ENCODE measurements at regions not wholly inside any gene's neighbourhood (a gene's known extent, or its start where the extent isn't known, plus 50 kb on each side); places are given as distances from the start of the nearest gene placed in this dataset.
"Not testable (repeated sequence)": the region's sequence is repeated elsewhere in the genome, so short reads cannot be mapped to it uniquely, and the experiment has no call there.

DNA sequence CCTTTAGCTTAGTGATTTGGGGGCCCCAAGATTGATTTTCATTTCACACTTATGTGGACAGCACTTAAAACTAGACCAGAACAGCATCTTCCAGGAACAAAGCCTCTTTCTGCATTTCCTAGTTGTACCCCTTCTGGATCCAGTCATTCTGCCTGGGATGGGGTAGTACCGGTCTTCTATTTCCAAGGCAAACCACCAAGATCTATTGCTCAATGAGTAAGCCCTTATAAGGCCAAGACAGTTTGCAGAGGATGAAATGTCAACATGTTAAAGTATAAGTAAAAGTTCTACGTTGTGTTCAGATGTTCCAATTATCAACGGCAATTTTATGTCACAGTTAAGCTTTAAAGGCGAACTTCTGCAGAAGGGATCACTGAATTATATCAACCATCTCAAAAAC lies 106.9 kb upstream of the ZNF746 start:
- DNase-seq (ENCODE audit: low read depth): no peak

DNA sequence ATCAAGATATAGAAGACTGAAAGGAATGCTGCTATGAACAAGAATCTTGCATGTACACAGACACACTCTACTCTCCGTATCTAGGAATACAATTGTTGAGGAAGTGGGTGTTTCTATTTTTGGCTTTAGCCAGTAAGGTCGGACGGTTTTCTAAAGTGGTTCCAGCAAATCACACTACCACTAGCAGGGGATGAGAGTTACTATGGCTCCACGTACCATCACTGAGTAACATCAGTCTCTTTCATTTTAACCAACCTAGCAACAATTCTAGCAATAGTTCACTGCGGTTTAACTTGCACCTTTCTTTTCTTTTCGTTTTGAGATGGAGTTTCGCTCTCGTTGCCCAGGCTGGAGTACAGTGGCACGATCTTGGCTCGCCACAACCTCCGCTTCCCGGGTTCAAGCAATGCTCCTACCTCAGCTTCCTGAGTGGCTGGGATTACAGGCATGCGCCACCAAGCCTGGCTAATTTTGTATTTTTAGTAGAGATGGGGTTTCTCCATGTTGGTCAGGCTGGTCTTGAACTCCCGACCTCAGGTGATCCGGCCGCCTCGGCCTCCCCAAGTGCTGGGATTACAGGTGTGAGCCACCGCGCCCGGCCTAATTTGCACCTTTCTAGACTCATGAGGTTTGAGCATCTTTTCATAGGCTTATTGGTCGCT lies 103.2 kb upstream of the ZNF746 start:
- DNase-seq (ENCODE audit: low read depth): not testable (repeated sequence)

DNA sequence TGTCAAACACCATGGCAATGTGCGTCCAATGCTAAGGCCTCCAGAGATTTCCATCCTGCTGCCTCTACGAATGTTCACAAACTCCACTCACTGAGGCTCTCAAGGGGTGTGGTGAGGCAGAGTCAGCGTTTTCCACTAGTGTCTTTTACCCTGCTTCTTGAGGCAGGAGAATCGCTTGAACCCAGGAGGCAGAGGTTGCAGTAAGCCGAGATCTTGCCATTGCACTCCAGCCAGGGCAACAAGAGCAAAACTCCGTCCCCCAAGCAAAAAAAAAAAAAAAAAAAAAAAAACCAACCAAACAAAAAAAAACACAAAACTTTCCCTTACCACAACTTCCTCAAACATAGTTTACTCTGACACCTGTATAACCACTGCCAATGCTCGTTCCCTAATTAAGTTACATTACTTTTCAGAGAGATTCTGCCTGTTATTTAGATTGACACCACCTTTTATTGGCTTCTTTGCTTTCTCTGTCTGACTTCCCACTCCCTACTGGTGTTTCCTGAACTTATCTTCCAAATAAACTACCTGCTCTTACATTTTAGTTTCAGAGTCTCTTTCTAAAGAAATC lies 102.1 kb upstream of the ZNF746 start:
- no peak for DNase-seq (ENCODE audit: low read depth)

DNA sequence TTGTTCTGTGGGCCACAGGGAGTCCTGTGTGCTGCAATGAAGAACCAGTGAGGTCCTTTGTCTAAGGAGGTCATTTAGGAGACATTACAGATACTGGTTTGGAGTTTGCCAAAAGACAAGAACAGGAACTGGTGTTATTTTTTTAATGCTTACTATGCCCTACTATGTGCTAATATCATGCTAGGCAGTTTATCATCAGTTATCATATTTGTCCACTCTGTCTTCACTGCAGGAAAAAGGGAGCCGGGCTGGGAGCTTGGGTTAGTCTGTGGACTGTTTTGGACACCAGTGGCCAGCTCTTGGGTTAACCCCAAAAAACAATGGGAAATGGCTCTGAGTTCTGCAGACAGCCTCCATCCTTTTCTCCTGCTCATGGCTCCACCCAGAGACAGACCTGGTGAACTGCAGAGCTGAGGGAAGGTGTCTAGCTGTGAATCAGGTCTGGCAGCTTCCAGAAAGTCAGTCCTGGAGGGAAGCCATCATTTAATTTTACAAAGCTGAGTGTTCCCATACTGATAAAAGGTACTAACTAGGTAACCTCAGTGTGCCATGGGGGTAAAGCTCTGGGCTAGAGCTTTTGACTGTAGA lies 101.2 kb upstream of the ZNF746 start:
- no peak for DNase-seq (ENCODE audit: low read depth)

DNA sequence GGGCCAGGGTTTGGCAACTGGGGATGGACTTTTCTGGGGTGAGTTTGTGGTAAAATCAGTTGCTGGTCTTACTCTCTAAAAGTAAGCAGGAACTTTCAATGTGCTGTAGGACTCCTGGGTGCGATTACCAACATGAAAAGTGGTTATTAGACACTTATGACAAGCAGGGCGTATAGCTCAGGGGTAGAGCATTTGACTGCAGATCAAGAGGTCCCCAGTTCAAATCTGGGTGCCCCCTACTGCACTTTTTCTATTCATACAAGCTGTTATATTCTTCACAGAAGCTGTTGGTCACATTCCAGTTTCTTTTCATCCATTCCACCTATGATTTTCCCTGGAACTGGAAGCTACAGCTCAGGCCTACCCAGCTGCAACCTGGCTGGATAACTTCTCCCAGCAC lies 100.2 kb upstream of the ZNF746 start:
- not testable (repeated sequence) for DNase-seq (ENCODE audit: low read depth)

DNA sequence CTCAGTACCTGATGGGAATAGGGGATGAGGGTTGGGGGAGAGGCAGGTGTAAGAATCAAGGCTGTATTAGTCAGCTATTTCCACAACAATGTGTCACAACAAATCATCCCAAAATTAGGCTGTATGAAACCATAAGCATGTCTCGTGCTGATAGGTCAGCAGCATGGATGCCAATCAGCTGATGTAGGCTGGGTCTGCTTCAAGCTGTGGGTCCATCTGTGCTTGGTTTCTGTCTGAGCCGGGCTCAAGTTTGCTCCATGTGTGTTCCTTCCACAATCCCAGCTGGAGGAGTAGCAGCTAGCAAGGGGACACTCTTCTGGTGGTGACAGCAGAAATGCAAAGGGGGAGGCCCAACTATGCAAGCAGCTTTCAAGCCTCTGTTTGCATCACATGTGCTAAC lies 97.9 kb upstream of the ZNF746 start:
- DNase-seq (ENCODE audit: low read depth): no peak

DNA sequence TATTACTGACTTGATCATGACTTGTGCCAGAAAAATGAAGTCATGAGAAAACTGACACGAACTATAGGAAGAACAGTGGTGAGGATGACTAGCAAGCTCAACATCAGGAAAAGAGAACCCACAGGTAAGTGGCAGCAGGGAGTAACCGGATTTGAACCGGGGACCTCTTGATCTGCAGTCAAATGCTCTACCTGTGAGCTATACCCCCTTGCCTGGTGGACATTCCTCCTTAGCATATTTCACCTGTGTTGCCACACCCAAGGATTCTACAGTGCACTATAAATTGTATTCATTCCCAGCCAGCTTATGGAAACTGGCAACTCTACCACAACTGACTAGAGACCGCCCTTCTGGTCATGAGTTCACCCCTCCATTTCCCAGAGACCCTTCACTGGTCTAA lies 97.5 kb upstream of the ZNF746 start:
- DNase-seq (ENCODE audit: low read depth): no peak

DNA sequence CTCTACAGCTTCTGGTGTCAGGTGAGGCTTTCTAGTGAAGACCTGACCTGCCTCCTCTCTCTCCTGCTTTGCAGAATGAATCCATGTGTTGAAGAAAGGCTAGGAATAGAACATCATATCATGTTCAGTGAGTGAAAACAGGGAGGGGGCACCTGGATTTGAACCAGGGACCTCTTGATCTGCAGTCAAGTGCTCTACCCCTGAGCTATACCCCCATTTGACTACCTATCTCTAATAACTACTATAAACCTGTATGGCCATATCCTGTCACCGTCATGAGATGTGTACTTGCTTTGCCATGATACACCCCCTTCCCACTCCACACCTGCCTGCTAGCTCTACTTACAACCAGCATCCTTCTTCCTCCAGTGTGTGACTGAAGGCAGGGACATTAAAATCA lies 91.3 kb upstream of the ZNF746 start:
- no peak for DNase-seq (ENCODE audit: low read depth)

DNA sequence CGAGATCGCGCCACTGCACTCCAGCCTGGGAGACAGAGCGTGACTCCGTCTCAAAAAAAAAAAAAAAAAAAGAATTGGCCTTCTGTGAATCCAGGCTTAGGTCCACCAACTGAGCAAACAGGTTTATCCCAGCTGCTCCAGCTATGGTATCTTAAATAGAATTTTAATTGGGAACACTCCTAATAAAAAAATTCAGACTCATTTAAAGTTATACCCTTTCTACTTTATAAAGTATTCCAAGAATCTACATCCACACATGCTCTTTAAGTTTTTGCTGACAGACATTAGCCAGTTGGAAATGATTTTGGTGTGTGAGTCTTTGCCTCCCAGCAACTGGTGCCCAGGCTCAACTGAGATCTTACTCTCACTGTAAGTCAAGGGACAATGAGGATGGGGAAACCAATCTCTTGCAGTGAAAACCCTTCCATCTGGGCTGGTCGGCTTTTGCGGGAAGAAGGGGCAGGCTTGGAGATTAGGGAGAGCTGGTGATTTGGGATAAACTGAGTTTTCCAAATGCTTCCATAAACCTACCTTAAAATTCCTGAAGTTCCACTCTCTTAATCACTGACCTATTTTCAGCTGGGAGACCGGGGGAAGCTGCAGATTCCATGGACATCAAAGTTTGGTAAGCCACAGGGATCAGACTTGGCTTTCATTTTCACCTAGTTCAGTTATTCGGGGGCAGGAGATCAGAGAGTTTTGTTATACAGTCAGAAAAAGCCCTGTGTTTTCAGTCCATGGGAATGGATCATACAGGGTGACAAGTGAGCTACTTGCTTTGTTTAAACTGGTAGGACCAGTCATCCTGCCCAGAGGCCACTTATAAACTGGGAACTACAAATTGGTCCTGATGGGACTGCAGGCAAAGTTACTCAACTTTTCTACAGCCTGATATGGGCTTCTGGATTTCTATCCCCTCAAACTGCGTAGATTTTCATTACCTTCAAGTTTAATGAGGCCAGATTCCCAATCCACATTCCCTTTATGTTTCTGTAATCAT lies 89.3 kb upstream of the ZNF746 start:
- DNase-seq (ENCODE audit: low read depth): no peak

DNA sequence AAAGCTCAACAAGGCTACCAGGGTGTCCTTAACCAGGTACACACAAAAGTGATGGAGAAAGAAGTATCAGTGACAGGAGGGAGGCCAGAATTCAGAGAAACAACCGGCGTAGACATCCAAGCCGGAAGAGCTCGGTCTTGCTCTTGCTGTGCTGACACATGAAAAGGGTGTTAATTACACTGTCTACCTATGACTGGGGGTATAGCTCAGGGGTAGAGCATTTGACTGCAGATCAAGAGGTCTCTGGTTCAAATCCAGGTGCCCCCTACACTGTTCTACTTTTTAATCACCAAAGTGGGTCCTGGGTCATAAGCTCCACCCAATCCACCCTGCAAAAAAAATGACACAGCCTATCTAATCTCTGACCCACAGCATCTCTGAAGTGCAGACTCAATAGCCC lies 86.9 kb upstream of the ZNF746 start:
- DNase-seq (ENCODE audit: low read depth): no peak

DNA sequence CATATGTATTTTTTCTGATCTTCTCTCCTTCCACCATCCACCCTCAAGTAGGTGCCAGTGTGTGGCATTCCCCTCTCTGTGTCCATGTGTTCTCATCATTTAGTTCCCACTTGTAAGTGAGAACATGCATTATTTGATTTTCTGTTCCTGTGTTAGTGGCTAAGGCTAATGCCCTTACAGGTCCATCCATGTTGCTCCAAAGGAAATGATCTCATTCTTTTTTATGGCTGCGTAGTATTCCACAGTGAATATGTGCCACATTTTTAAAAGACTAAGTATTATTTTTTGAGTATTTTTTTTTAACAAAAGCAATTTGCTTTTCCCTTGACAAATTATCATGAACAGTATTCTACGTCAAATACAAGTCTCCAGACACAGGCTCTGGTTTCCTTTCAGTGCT lies 86.4 kb upstream of the ZNF746 start:
- DNase-seq (ENCODE audit: low read depth): no peak

DNA sequence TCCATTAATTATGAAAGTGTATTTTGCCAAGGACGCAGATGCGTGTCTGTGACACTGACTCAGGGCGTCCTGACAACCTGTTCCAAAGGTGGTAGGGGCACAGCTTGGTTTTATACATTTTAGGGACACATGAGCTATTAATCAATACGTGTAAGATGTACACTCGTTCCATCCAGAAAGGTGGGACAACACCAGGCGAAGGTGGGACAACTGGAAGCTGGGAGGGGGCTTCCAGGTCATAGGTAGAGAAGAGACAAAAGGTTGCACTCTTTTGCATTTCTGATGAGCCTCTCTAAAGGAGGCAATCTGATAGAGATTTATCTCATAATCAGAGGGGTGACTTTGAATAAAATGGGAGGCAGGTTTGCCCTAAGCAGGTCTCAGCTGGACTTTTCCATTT lies 82.7 kb upstream of the ZNF746 start:
- no peak for DNase-seq (ENCODE audit: low read depth)

DNA sequence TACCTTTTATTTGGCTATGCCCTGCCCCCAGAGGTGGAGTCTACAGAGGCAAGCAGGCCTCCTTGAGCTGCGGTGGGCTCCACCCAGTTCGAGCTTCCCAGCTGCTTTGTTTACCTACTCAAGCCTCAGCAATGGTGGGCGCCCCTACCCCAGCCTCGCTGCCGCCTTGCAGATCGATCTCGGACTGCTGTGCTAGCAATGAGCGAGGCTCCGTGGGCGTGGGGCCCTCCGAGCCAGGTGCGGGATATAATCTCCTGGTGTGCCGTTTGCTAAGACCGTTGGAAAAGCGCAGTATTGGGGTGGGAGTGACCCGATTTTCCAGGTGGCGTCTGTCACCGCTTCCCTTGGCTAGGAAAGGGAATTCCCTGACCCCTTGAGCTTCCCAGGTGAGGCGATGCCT lies 81.8 kb upstream of the ZNF746 start:
- not testable (repeated sequence) for DNase-seq (ENCODE audit: low read depth)

DNA sequence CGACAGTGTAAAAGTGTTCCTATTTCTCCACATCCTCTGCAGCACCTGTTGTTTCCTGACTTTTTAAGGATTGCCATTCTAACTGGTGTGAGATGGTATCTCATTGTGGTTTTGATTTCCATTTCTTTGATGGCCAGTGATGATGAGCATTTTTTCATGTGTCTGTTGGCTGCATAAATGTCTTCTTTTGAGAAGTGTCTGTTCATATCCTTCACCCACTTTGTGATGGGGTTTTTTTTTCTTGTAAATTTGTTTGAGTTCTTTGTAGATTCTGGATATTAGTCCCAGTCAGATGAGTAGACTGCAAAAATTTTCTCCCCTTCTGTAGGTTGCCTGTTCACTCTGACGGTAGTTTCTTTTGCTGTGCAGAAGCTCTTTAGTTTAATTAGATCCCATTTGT lies 76.8 kb upstream of the ZNF746 start:
- not testable (repeated sequence) for DNase-seq (ENCODE audit: low read depth)

DNA sequence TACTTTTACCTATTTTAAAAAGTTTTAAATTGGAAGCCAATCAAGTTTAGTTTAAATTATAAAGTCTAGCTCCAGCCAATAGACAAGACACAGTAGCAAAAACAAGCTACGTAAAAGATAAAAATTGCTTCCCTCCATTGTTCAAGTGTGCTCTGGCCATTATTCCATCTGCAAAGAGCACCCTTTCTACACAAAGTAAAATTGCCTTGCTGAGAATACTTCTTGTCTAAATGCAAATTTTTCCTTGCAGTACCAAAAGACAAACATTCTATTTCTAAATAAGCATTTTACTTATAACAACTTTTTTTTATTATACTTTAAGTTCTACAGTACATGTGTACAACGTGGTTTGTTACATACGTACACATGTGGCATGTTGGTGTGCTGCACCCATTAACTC lies 75.9 kb upstream of the ZNF746 start:
- no peak for DNase-seq (ENCODE audit: low read depth)

DNA sequence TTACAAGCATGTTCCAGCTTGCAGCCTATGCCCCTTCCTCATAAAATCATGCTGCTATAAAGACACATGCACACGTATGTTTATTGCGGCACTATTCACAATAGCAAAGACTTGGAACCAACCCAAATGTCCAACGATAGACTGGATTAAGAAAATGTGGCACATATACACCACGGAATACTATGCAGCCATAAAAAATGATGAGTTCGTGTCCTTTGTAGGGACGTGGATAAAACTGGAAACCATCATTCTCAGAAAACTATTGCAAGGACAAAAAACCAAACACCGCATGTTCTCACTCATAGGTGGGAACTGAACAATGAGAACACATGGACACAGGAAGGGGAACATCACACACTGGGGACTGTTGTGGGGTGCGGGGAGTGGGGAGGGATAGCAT lies 75.3 kb upstream of the ZNF746 start:
- DNase-seq (ENCODE audit: low read depth): not testable (repeated sequence)

DNA sequence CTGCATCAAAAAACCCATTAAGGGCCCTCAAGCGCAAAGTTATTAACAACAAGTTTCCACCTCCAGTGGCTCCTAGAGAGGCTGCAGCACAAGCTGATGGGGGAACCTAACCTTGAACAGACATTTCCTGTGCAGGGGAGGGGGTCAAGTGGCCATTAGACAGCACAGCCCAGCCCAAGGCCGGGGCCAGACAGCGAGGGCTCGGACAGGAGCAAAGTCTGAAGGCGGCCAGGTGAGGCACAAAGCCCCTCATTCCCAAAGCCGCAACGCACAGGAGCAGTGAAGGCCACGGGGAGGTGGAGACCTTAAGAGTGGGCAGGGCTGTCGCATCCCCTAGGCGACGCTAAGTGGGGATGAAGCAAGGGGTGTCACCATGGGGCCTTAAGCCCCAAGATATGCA lies 73.2 kb upstream of the ZNF746 start:
- DNase-seq (ENCODE audit: low read depth): no peak

DNA sequence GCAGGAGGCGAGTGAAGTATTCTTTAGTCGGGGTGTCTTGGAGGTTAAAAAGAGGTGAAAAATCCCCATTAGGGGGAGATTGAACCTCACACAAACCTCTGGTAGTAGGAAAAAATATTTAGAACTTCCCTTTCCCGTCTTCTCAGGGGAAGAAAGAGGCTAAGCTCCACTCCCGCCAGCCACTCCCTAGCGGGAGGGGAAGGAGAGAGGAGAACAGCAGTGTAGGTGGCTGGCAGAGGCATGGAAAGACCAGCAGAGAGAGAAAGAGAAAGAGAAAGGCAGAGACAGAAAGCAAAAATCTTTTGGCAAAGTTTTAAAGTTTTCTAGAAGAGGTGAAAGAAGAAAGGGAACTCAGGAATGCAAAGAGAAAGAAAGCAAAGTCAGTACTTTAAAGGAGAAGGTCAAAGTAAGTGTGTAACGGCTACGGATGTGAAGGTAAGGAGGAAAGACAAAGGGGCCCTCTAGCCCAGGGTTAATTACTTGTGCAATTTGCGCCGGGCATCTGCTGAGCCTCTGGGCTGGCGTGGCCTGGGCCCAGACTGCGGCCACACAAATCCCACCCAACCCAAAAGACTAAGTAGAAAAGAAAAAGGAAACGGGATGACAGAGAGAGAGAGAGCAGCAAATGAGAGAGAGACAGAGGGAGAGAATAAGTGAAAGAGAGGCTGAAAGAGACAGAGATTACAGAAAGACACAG lies 72.3 kb upstream of the ZNF746 start:
- DNase-seq (ENCODE audit: low read depth): no peak

DNA sequence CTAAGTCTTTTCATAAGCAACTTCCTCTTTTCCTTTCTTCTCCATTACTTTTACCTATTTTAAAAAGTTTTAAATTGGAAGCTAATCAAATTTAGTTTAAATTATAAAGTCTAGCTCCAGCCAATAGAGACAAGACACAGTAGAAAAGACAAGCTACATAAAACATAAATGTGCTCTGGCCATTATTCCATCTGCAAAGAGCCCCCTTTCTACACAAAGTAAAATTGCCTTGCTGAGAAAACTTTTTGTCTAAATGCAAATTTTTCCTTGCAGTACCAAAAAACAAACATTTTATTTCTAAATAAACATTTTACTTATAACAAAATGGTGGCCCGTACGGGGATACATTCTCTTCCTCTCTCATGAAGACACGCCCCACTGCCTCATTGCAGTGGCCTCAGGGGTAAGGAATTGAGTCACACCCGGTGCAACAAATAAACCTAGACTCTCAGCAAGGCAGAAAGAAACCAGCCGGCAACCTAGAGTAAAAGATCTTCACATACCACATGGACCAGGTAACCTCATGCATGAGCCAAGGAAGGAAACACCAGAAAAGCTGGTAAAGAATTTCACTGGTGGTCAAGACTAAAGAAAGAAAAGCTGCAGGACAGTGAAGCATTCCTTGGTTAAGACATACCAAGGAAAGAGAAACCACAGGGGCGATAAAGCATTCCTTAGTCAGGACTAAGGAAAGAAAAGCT lies 71.6 kb upstream of the ZNF746 start:
- no peak for DNase-seq (ENCODE audit: low read depth)

DNA sequence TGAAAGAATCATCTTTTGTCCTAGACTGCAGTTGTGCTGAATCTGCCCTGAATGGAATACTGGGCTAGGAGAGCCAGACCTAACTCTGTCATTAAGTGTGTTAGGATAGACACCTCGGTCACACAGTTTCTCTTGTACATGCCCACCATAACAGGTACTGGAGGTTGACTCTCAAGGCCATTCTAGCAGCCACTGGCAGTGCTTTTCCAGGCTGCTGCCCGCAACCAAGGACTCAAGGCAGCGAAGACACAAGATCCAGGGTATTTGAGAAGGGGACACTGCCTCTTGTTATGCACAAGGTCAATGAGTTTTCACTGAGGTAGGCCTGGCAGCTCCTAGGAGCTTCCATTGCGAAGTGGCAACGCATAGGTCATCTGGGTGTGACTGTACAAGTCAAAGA lies 70.6 kb upstream of the ZNF746 start:
- no peak for DNase-seq (ENCODE audit: low read depth)

DNA sequence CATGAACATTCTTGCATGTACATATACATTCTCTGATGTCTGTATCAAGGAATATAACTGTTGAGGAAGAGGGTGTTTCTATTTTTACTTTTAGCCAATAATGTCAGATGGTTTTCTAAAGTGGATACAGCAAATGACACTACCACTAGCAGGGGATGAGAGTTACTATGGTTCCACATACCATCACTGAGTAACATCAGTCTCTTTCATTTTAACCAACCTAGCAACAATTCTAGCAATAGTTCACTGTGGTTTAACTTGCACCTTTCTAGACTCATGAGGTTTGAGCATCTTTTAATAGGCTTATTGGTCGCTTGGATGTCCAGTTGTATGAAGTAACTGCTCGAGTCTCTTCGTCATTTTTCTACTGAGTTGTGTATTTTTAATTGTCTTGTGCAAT lies 68.5 kb upstream of the ZNF746 start:
- no peak for DNase-seq (ENCODE audit: low read depth)

DNA sequence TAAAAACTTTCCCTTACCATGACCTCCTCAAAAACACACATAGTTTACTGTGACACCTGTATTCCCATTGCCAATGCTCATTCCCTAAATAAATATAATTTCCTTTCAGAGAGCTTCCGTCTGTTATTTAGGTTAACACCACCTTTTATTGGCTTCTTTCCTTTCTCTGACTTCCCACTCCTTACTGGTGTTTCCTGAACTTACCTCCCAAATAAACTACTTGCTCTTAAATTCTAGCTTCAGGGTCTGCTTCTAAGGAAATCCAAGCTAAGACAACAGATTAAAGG lies 67.4 kb upstream of the ZNF746 start:
- no peak for DNase-seq (ENCODE audit: low read depth)

All from HS-5 (cell line).